ENCODE measurements at regions not wholly inside any gene's neighbourhood (a gene's known extent, or its start where the extent isn't known, plus 50 kb on each side); places are given as distances from the start of the nearest gene placed in this dataset.

- TF ChIP-seq CTCF (IDR thresholded peaks at IDR 0.05) (no peak), POLR2A (IDR thresholded peaks at IDR 0.05) (no peak)
Observed at GRCh38 chr6:91715171-91715805, 1128.4 kb upstream of the MAP3K7 start.

All from thyroid gland (tissue), 4 donors.